Ectodermal cell (in vitro differentiated cells): ENCODE measurements at regions not wholly inside any gene's neighbourhood (a gene's known extent, or its start where the extent isn't known, plus 50 kb on each side); places are given as distances from the start of the nearest gene placed in this dataset.
"Not testable (repeated sequence)": the region's sequence is repeated elsewhere in the genome, so short reads cannot be mapped to it uniquely, and the experiment has no call there.

Experiments used
- H3K27ac ChIP-seq: 2 replicates; pipeline ENCODE4 v1.7.0; 2013; ENCODE audit warnings: mild to moderate bottlenecking, low read depth, low read length; ENCODE audit not compliant: insufficient read depth, poor library complexity, severe bottlenecking
- H3K27me3 ChIP-seq: 2 replicates; pipeline ENCODE4 v1.7.0; 2013; ENCODE audit warnings: mild to moderate bottlenecking, low read length; ENCODE audit not compliant: insufficient read depth, control insufficient read depth, poor library complexity, severe bottlenecking
- H3K36me3 ChIP-seq: one replicate; pipeline ENCODE4 v1.7.0; 2013; ENCODE audit warnings: low read length; ENCODE audit not compliant: control insufficient read depth, insufficient read depth
- H3K4me1 ChIP-seq: one replicate; pipeline ENCODE4 v1.7.0; 2013; ENCODE audit warnings: low read length; ENCODE audit not compliant: control insufficient read depth, insufficient read depth
- H3K4me3 ChIP-seq: 2 replicates; pipeline ENCODE4 v1.7.0; 2013; ENCODE audit warnings: low read depth, low read length, control low read depth; ENCODE audit not compliant: insufficient read depth
- H3K9me3 ChIP-seq: 2 replicates; pipeline ENCODE4 v1.7.0; 2013; ENCODE audit warnings: mild to moderate bottlenecking, low read length, moderate library complexity; ENCODE audit not compliant: control insufficient read depth
- WGBS, 2 experiments: methylation state at CpG; one replicate each; pipeline ENCODE4 v1.1.7; 2013; ENCODE audit warnings: missing lambda C conversion rate in 2 of 2; 5-methylcytosine and 5-hydroxymethylcytosine counted together

GRCh38 chr16:88128556-88128955 is 177.3 kb downstream of the BANP start:
- Histone ChIP-seq H3K9me3 (no peaks in the 10 kb centered on the region), H3K27ac (no peak overlapping the region), H3K4me1 (no peaks in the 10 kb centered on the region), H3K36me3 (no peaks in the 10 kb centered on the region), H3K4me3 (no peak overlapping the region), H3K27me3 (no peaks in the 10 kb centered on the region)
- WGBS, 2 experiments: 93 to 94% methylated on average over 8 of the region's 8 CpGs

DNA sequence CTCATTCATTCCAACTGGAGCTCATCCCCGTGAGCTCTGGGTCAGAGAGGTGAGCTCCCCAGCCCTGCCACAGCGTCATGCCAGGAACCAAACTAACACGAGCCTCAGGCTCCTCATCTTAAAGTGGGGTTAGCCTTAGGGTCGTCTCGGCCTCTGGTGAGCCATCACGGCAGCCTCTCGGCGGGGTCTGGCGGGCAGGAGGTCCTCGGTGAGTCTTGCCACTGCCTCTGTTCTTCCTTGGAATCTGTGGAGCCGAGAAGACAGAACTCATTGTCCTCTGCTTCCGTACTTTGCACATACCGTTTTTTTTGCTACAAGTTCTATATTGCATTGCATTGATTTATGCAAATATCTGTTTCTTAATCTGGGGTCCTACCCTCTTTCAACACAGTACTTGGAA is 177.9 kb downstream of the BANP start:
- not testable (repeated sequence) for H3K9me3 ChIP-seq, H3K27me3 ChIP-seq, H3K4me3 ChIP-seq, H3K27ac ChIP-seq, H3K4me1 ChIP-seq, H3K36me3 ChIP-seq
- 93 to 94% methylated on average over 12 to 13 of the region's 13 CpGs for WGBS, 2 experiments

- Histone ChIP-seq H3K4me1 (no peaks in the 10 kb centered on the region), H3K27me3 (no peaks in the 10 kb centered on the region), H3K4me3 (no peak overlapping the region), H3K27ac (no peak overlapping the region), H3K36me3 (no peaks in the 10 kb centered on the region), H3K9me3 (no peaks in the 10 kb centered on the region)
- 93% methylated on average over 22 of the region's 22 CpGs for WGBS, 2 experiments
Measured at GRCh38 chr16:88130016-88130415, 178.8 kb downstream of the BANP start.

DNA sequence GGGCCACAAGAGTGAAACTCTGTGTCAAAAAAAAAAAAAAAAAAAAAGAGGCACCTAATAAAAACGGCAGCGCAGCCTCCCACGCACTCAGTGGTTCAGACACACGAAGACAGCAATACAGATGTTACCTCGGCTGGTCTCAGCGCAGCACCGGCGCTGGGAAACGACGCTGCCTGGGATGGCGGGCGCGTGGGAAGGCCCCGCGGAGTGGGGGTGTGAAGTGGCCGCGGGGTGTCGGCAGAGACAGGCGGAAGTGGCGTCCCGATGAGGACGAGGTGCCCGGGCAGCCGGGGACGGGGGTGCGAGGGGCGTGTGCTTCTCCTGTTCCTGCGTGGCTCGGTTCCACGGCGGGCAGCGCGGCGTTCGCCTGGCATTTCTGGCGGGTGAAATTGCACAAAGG is 179.4 kb downstream of the BANP start:
- H3K4me1 ChIP-seq: no peaks in the 10 kb centered on the region
- 94% methylated on average over 36 of the region's 36 CpGs for WGBS, 2 experiments
- H3K36me3 ChIP-seq: no peaks in the 10 kb centered on the region
- H3K4me3 ChIP-seq: no peak overlapping the region
- no peaks in the 10 kb centered on the region for H3K27me3 ChIP-seq
- H3K9me3 ChIP-seq: no peaks in the 10 kb centered on the region
- H3K27ac ChIP-seq: no peak overlapping the region

DNA sequence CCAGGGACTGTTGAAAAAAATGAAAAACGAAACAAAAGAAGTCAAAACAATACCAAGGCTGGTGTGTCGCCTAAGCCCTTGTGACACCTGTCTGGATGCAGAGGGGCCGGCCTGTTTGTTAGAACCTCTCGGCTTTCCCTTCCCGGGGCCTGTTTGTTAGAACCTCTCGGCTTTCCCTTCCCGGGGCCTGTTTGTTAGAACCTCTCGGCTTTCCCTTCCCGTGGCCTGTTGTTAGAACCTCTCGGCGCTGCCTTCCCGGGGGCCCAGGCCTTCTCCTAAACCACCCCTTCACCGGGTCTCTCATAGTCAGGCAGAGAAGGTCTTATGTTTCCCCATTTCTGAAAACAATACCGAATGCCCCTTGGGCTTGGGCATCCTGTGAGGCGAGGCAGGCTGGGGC is 180.0 kb downstream of the BANP start:
- no peak overlapping the region for H3K27ac ChIP-seq
- H3K27me3 ChIP-seq: no peaks in the 10 kb centered on the region
- no peaks in the 10 kb centered on the region for H3K9me3 ChIP-seq
- H3K36me3 ChIP-seq: no peaks in the 10 kb centered on the region
- WGBS, 2 experiments: 81 to 83% methylated on average over 15 of the region's 15 CpGs
- H3K4me3 ChIP-seq: no peak overlapping the region
- H3K4me1 ChIP-seq: no peaks in the 10 kb centered on the region

DNA sequence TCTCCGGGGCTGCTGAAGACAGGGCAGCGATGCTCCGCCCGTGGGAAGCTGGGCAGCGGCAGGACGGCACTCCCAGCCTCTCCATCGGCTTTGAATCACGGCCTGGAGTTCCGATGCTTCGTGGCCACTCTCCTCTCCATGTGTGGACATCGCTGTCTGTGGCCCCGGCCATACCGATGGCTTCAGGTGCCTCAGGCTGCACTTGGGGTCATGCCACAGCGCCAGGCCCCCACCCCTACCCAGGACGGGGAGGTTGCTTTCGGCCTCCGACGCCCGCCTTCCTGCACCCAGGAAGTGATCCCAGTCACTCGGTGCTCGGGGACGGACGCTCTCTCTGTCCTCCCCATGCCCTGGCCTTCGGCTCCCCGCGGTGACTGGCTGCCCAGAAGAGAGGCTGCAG is 180.7 kb downstream of the BANP start:
- no peaks in the 10 kb centered on the region for H3K36me3 ChIP-seq
- no peak overlapping the region for H3K27ac ChIP-seq
- H3K4me3 ChIP-seq: no peak overlapping the region
- WGBS, 2 experiments: 96 to 97% methylated on average over 26 of the region's 26 CpGs
- no peaks in the 10 kb centered on the region for H3K4me1 ChIP-seq
- H3K27me3 ChIP-seq: no peaks in the 10 kb centered on the region
- H3K9me3 ChIP-seq: no peaks in the 10 kb centered on the region

DNA sequence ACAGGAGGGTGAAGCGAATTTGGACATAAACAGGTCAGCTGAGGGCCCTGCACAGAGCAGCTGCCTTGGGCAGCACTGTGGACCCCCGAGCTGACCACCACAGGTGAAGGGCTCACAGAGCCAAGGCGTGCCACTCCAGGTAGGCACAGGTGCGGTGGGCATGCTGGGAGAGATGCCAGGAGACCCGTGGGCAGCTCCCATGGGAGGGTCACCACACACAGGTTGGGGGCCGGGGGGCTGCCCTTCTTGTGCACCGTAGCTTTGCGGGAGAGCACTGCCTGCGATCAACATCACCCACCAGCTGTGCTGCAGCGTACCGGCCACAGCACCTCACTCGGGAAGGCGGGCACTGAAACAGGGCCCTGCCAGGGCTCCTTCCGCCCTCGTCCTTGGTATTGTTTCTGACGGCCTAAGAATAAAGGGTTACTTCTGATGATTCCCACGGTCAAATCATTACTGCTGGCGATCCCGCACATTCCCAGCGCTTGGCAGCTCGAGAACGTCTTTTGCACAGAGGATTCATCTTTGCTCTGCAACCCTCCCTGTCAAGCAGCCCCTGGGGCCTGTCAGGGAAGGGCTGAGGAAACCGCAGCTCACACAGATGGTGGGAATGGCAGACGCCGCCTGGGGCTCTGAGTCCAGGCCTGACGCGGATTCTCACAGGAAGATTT is 181.7 kb downstream of the BANP start:
- no peaks in the 10 kb centered on the region for H3K4me1 ChIP-seq
- WGBS, 2 experiments: 91 to 93% methylated on average over 25 of the region's 27 CpGs
- no peak overlapping the region for H3K27ac ChIP-seq
- H3K27me3 ChIP-seq: no peaks in the 10 kb centered on the region
- no peak overlapping the region for H3K4me3 ChIP-seq
- no peaks in the 10 kb centered on the region for H3K36me3 ChIP-seq
- H3K9me3 ChIP-seq: no peaks in the 10 kb centered on the region

DNA sequence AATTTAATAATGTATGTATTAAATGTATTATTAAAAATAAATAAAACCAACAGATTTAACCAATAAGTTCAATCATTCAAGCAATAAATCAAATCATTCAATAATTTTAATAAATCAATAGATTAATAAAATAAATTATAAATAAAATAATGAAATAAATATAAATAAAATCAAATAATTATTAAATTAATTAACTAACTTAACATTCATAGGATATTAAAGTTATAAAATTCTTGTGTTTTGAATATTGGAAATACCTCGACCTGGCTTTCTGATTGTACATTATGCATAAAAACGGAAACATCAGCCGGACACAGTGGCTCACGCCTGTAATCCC is 182.2 kb downstream of the BANP start:
- no peaks in the 10 kb centered on the region for H3K4me1 ChIP-seq
- no peaks in the 10 kb centered on the region for H3K9me3 ChIP-seq
- H3K36me3 ChIP-seq: no peaks in the 10 kb centered on the region
- 91 to 94% methylated on average over 4 of the region's 4 CpGs for WGBS, 2 experiments
- no peaks in the 10 kb centered on the region for H3K27me3 ChIP-seq
- no peak overlapping the region for H3K27ac ChIP-seq
- H3K4me3 ChIP-seq: no peak overlapping the region

DNA sequence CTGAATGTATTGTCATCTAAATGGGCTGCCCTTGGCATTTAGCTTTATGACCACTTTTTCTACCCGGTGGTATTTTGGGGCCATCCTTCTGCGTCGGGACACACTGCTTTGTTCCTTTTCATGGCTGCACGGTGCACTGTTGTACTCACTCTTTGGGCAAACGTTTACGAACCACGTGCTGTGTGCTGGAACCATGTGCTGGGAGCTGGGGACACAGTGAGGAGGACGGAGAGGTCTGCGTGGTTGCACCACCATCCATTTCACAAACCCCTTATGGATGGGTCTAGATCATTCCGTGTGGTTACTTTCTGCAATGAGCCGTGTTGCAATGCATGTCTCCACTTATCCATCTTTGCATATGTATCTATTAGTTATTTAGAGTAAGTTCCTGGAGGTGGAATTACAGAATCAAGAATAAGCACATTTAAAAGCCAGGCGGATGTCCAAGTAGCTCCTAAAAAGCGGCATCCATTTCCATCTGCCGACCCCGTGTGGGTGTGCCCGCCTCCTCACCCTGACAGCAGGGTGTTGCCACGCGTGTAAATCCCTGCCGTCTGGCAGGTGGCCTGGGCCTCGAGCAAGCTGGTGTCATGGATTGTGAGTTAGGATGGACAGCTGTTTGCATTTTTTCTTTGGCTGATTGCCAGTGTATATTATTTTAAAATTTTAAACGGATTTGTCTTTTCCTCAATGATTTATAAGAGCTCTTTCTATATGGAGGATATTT is 183.1 kb downstream of the BANP start:
- 93 to 94% methylated on average over 17 to 20 of the region's 21 CpGs for WGBS, 2 experiments
- not testable (repeated sequence) for H3K27ac ChIP-seq, H3K27me3 ChIP-seq, H3K4me3 ChIP-seq, H3K9me3 ChIP-seq, H3K4me1 ChIP-seq, H3K36me3 ChIP-seq

- WGBS, 2 experiments: 82 to 83% methylated on average over 20 to 22 of the region's 24 CpGs
- not testable (repeated sequence) for H3K4me1 ChIP-seq, H3K36me3 ChIP-seq, H3K27ac ChIP-seq, H3K27me3 ChIP-seq, H3K9me3 ChIP-seq, H3K4me3 ChIP-seq
Measured at GRCh38 chr16:88134899-88135682, 183.9 kb downstream of the BANP start.
